ENCODE measurements at regions not wholly inside any gene's neighbourhood (a gene's known extent, or its start where the extent isn't known, plus 50 kb on each side); places are given as distances from the start of the nearest gene placed in this dataset.

- no peaks in the 10 kb centered on the region for H3K27me3 ChIP-seq (ENCODE audit: control insufficient read depth, insufficient read depth, low read length)
- no peak for DNase-seq
- no peak overlapping the region for H3K4me3 ChIP-seq (ENCODE audit: insufficient read depth, low read depth, low read length)
- H3K36me3 ChIP-seq (replicated peaks; ENCODE audit: control insufficient read depth, insufficient read depth, low read length): no peaks in the 10 kb centered on the region
Measured at GRCh38 chr9:28934111-28934510, 1360.8 kb upstream of the C9orf72 start.

GRCh38 chr9:28938981-28939380 is 1365.7 kb upstream of the C9orf72 start:
- DNase-seq: no peak
- H3K27me3 ChIP-seq (ENCODE audit: control insufficient read depth, insufficient read depth, low read length): no peaks in the 10 kb centered on the region
- no peaks in the 10 kb centered on the region for H3K36me3 ChIP-seq (replicated peaks; ENCODE audit: control insufficient read depth, insufficient read depth, low read length)
- no peak overlapping the region for H3K4me3 ChIP-seq (ENCODE audit: insufficient read depth, low read depth, low read length)

GRCh38 chr9:28941856-28942255 is 1368.6 kb upstream of the C9orf72 start:
- DNase-seq: peak; percentile 8
- H3K36me3 ChIP-seq (replicated peaks; ENCODE audit: control insufficient read depth, insufficient read depth, low read length): no peaks in the 10 kb centered on the region
- H3K4me3 ChIP-seq (ENCODE audit: insufficient read depth, low read depth, low read length): no peak overlapping the region
- H3K27me3 ChIP-seq (ENCODE audit: control insufficient read depth, insufficient read depth, low read length): no peaks in the 10 kb centered on the region

- H3K36me3 ChIP-seq (replicated peaks; ENCODE audit: control insufficient read depth, insufficient read depth, low read length): no peaks in the 10 kb centered on the region
- H3K4me3 ChIP-seq (ENCODE audit: insufficient read depth, low read depth, low read length): no peak overlapping the region
- H3K27me3 ChIP-seq (ENCODE audit: control insufficient read depth, insufficient read depth, low read length): no peaks in the 10 kb centered on the region
- no peak for DNase-seq
Measured at GRCh38 chr9:28942941-28943340, 1369.7 kb upstream of the C9orf72 start.

GRCh38 chr9:28946648-28947047 is 1373.4 kb upstream of the C9orf72 start:
- Histone ChIP-seq H3K36me3 (replicated peaks; ENCODE audit: control insufficient read depth, insufficient read depth, low read length) (no peaks in the 10 kb centered on the region), H3K27me3 (ENCODE audit: control insufficient read depth, insufficient read depth, low read length) (no peaks in the 10 kb centered on the region), H3K4me3 (ENCODE audit: insufficient read depth, low read depth, low read length) (no peak overlapping the region)
- no peak for DNase-seq

- H3K27me3 ChIP-seq (ENCODE audit: control insufficient read depth, insufficient read depth, low read length): no peaks in the 10 kb centered on the region
- H3K4me3 ChIP-seq (ENCODE audit: insufficient read depth, low read depth, low read length): no peak overlapping the region
- H3K36me3 ChIP-seq (replicated peaks; ENCODE audit: control insufficient read depth, insufficient read depth, low read length): no peaks in the 10 kb centered on the region
- no peak for DNase-seq
Measured at GRCh38 chr9:28951945-28952344, 1378.7 kb upstream of the C9orf72 start.

- H3K27me3 ChIP-seq (ENCODE audit: control insufficient read depth, insufficient read depth, low read length): no peaks in the 10 kb centered on the region
- no peak overlapping the region for H3K4me3 ChIP-seq (ENCODE audit: insufficient read depth, low read depth, low read length)
- H3K36me3 ChIP-seq (replicated peaks; ENCODE audit: control insufficient read depth, insufficient read depth, low read length): no peaks in the 10 kb centered on the region
- DNase-seq: no peak
Measured at GRCh38 chr9:28956116-28956880, 1383.0 kb upstream of the C9orf72 start.

GRCh38 chr9:28960602-28961001 is 1387.3 kb upstream of the C9orf72 start:
- DNase-seq: no peak
- no peaks in the 10 kb centered on the region for H3K36me3 ChIP-seq (replicated peaks; ENCODE audit: control insufficient read depth, insufficient read depth, low read length)
- H3K4me3 ChIP-seq (ENCODE audit: insufficient read depth, low read depth, low read length): no peak overlapping the region
- H3K27me3 ChIP-seq (ENCODE audit: control insufficient read depth, insufficient read depth, low read length): no peaks in the 10 kb centered on the region

GRCh38 chr9:28961623-28962022 is 1388.3 kb upstream of the C9orf72 start:
- Histone ChIP-seq H3K4me3 (ENCODE audit: insufficient read depth, low read depth, low read length) (no peak overlapping the region), H3K27me3 (ENCODE audit: control insufficient read depth, insufficient read depth, low read length) (no peaks in the 10 kb centered on the region), H3K36me3 (replicated peaks; ENCODE audit: control insufficient read depth, insufficient read depth, low read length) (no peaks in the 10 kb centered on the region)
- DNase-seq: peak; percentile 3

- Histone ChIP-seq H3K36me3 (replicated peaks; ENCODE audit: control insufficient read depth, insufficient read depth, low read length) (no peaks in the 10 kb centered on the region), H3K27me3 (ENCODE audit: control insufficient read depth, insufficient read depth, low read length) (no peaks in the 10 kb centered on the region), H3K4me3 (ENCODE audit: insufficient read depth, low read depth, low read length) (no peak overlapping the region)
- DNase-seq: no peak
Measured at GRCh38 chr9:28967226-28967625, 1393.9 kb upstream of the C9orf72 start.

- peak; percentile 12 for DNase-seq
- Histone ChIP-seq H3K27me3 (ENCODE audit: control insufficient read depth, insufficient read depth, low read length) (no peaks in the 10 kb centered on the region), H3K36me3 (replicated peaks; ENCODE audit: control insufficient read depth, insufficient read depth, low read length) (no peaks in the 10 kb centered on the region; the same call in 1 of the 2 replicates), H3K4me3 (ENCODE audit: insufficient read depth, low read depth, low read length) (no peak overlapping the region)
Measured at GRCh38 chr9:28970241-28970654, 1397.0 kb upstream of the C9orf72 start.

- DNase-seq: no peak
- H3K27me3 ChIP-seq (ENCODE audit: control insufficient read depth, insufficient read depth, low read length): no peaks in the 10 kb centered on the region
- no peaks in the 10 kb centered on the region; the same call in 1 of the 2 replicates for H3K36me3 ChIP-seq (replicated peaks; ENCODE audit: control insufficient read depth, insufficient read depth, low read length)
- H3K4me3 ChIP-seq (ENCODE audit: insufficient read depth, low read depth, low read length): no peak overlapping the region
Measured at GRCh38 chr9:28971881-28972280, 1398.6 kb upstream of the C9orf72 start.

- no peak for DNase-seq
- Histone ChIP-seq H3K4me3 (ENCODE audit: insufficient read depth, low read depth, low read length) (no peak overlapping the region), H3K36me3 (replicated peaks; ENCODE audit: control insufficient read depth, insufficient read depth, low read length) (no peaks in the 10 kb centered on the region; the same call in 1 of the 2 replicates), H3K27me3 (ENCODE audit: control insufficient read depth, insufficient read depth, low read length) (no peaks in the 10 kb centered on the region)
Measured at GRCh38 chr9:28976250-28976649, 1403.0 kb upstream of the C9orf72 start.

GRCh38 chr9:28976684-28977083 is 1403.4 kb upstream of the C9orf72 start:
- Histone ChIP-seq H3K36me3 (replicated peaks; ENCODE audit: control insufficient read depth, insufficient read depth, low read length) (no peaks in the 10 kb centered on the region; the same call in 1 of the 2 replicates), H3K27me3 (ENCODE audit: control insufficient read depth, insufficient read depth, low read length) (no peaks in the 10 kb centered on the region), H3K4me3 (ENCODE audit: insufficient read depth, low read depth, low read length) (no peak overlapping the region)
- DNase-seq: no peak

GRCh38 chr9:28981129-28981528 is 1407.8 kb upstream of the C9orf72 start:
- no peak for DNase-seq
- no peaks in the 10 kb centered on the region for H3K36me3 ChIP-seq (replicated peaks; ENCODE audit: control insufficient read depth, insufficient read depth, low read length)
- no peak overlapping the region for H3K4me3 ChIP-seq (ENCODE audit: insufficient read depth, low read depth, low read length)
- H3K27me3 ChIP-seq (ENCODE audit: control insufficient read depth, insufficient read depth, low read length): no peaks in the 10 kb centered on the region

GRCh38 chr9:28981711-28982110 is 1408.4 kb upstream of the C9orf72 start:
- Histone ChIP-seq H3K36me3 (replicated peaks; ENCODE audit: control insufficient read depth, insufficient read depth, low read length) (no peaks in the 10 kb centered on the region), H3K4me3 (ENCODE audit: insufficient read depth, low read depth, low read length) (no peak overlapping the region), H3K27me3 (ENCODE audit: control insufficient read depth, insufficient read depth, low read length) (no peaks in the 10 kb centered on the region)
- no peak for DNase-seq
